HCT116 (cell line): ENCODE measurements at regions not wholly inside any gene's neighbourhood (a gene's known extent, or its start where the extent isn't known, plus 50 kb on each side); places are given as distances from the start of the nearest gene placed in this dataset.

Source experiments
- ATAC-seq: fragments of 200-7000 bp; cut with Tn5 transposase; 2 replicates; pipeline ENCODE4 v1.9.1; 2020; ENCODE audit warnings: mild to moderate bottlenecking, moderate library complexity
- BruUV-seq: library from RNA; stranded (reverse); fragments of 400-500 nt; replicated peaks from 2 replicates; lab custom pipeline; 2021; lab: Mats Ljungman, UMichigan
- CTCF ChIA-PET: fragments of 300-600 bp; sonication (Branson Sonifier 250); formaldehyde crosslinking; loops from one replicate; lab custom pipeline; 2021; ENCODE audit warnings: antibody characterized with exemption; lab: Charles Lee
- POLR2A ChIA-PET: fragments of 300-600, 350-600 bp; sonication (Branson Sonifier 250); formaldehyde crosslinking; loops from one replicate; lab custom pipeline; 2021; ENCODE audit warnings: antibody characterized with exemption; lab: Charles Lee
- RAD21 ChIA-PET, 2 experiments: fragments of 300-600 bp; sonication (Branson Sonifier 250); formaldehyde crosslinking; loops; one replicate each; lab custom pipeline; 2023; ENCODE audit warnings: low total read pairs in 2 of 2; ENCODE audit not compliant: uncharacterized antibody in 2 of 2, unreplicated experiment in 2 of 2, low non-redundant PET in 1 of 2; lab: Charles Lee
- DNase-seq: peaks from one replicate; pipeline ENCODE4 v3.0.0-alpha.2; 2010; ENCODE audit warnings: low read depth, low spot score
- H2AFZ ChIP-seq: fragments of 200-600 bp; shearing (Covaris generic), sonication (generic); 2 replicates; pipeline ENCODE4 v1.6.1; 2017; ENCODE audit warnings: low read depth, mixed run types, mixed read lengths, antibody characterized with exemption, low read length; ENCODE audit not compliant: poor library complexity, severe bottlenecking
- H3K27ac ChIP-seq: 2 replicates; pipeline ENCODE4 v1.5.1; 2012; ENCODE audit warnings: low read depth, low read length
- H3K27me3 ChIP-seq: fragments of 200-600 bp; sonication (generic); 2 replicates; pipeline ENCODE4 v1.6.1; 2016; ENCODE audit warnings: mixed run types, low read length, mixed read lengths; ENCODE audit not compliant: insufficient read depth
- H3K36me3 ChIP-seq, 2 experiments: fragments of 200-500 bp in 1 of 2; fragments of 200-600 bp in 1 of 2; sonication (Bioruptor generic) in 1 of 2; sonication (generic) in 1 of 2; 2 replicates each; pipeline versions ENCODE4 v1.5.1 to v1.6.1; 2014 to 2016; ENCODE audit warnings: low read length in 2 of 2, inconsistent platforms in 1 of 2, mixed read lengths in 1 of 2, mixed run types in 1 of 2; ENCODE audit not compliant: insufficient read depth in 2 of 2, control insufficient read depth in 1 of 2
- H3K4me1 ChIP-seq, 2 experiments: fragments of 200-600 bp in 1 of 2; sonication (generic) in 1 of 2; 2 replicates each; pipeline versions ENCODE4 v1.5.1 to v1.6.1; 2012 to 2017; ENCODE audit warnings: low read length in 2 of 2, inconsistent platforms in 1 of 2, mild to moderate bottlenecking in 1 of 2, mixed read lengths in 1 of 2, mixed run types in 1 of 2, moderate library complexity in 1 of 2; ENCODE audit not compliant: insufficient read depth in 2 of 2, control insufficient read depth in 1 of 2
- H3K4me2 ChIP-seq: fragments of 200-600 bp; sonication (generic); 2 replicates; pipeline ENCODE4 v1.6.1; 2017; ENCODE audit warnings: mixed run types, low read length, mixed read lengths
- H3K4me3 ChIP-seq, 2 experiments: fragments of 200-600 bp in 1 of 2; sonication (generic) in 1 of 2; replicated peaks in 1 of 2; 2 replicates each; pipeline ENCODE4 v1.5.1; 2011 to 2016; ENCODE audit warnings: low read length in 2 of 2, control low read depth in 1 of 2, low read depth in 1 of 2, mild to moderate bottlenecking in 1 of 2, mixed read lengths in 1 of 2, mixed run types in 1 of 2
- H3K79me2 ChIP-seq: fragments of 200-600 bp; sonication (generic); 2 replicates; pipeline ENCODE4 v1.6.1; 2017; ENCODE audit warnings: mild to moderate bottlenecking, mixed run types, low read length, moderate library complexity, mixed read lengths; ENCODE audit not compliant: insufficient read depth
- H3K9ac ChIP-seq: fragments of 200-600 bp; sonication (generic); 2 replicates; pipeline ENCODE4 v1.6.1; 2016; ENCODE audit warnings: low read length, mixed read lengths
- H3K9me2 ChIP-seq: fragments of 200-600 bp; sonication (generic), shearing (Covaris generic); 2 replicates; pipeline ENCODE4 v1.6.1; 2017; ENCODE audit warnings: mixed run types, mild to moderate bottlenecking, moderate library complexity; ENCODE audit not compliant: insufficient read depth
- H3K9me3 ChIP-seq, 2 experiments: fragments of 200-500 bp in 1 of 2; fragments of 200-600 bp in 1 of 2; sonication (Bioruptor generic) in 1 of 2; sonication (generic) in 1 of 2; 2 replicates each; pipeline ENCODE4 v1.6.1; 2014 to 2017; ENCODE audit warnings: low read length in 2 of 2, mixed read lengths in 2 of 2, inconsistent platforms in 1 of 2, low read depth in 1 of 2, mild to moderate bottlenecking in 1 of 2, mixed run types in 1 of 2, moderate library complexity in 1 of 2; ENCODE audit not compliant: control insufficient read depth in 1 of 2, insufficient read depth in 1 of 2
- H4K20me1 ChIP-seq: fragments of 200-600 bp; sonication (generic), shearing (Covaris generic); 2 replicates; pipeline ENCODE4 v1.6.1; 2017; ENCODE audit warnings: mixed run types, mild to moderate bottlenecking, moderate library complexity; ENCODE audit not compliant: insufficient read depth
- CEBPB ChIP-seq: IDR thresholded peaks from 2 replicates; pipeline ENCODE4 v1.6.1; 2012; ENCODE audit warnings: low read depth
- EZH2 ChIP-seq: fragments of 200-600 bp; sonication (generic); IDR thresholded peaks from 2 replicates; pipeline ENCODE4 v1.6.1; 2017; ENCODE audit warnings: antibody characterized with exemption, mixed run types
- EZH2phosphoT487 ChIP-seq: fragments of 200-600 bp; IDR thresholded peaks from 2 replicates; pipeline ENCODE4 v1.6.1; 2018; ENCODE audit warnings: antibody characterized with exemption, borderline replicate concordance
- FOSL1 ChIP-seq: IDR thresholded peaks from 2 replicates; pipeline ENCODE4 v1.6.1; 2012; ENCODE audit warnings: low read depth
- JUND ChIP-seq: IDR thresholded peaks from 2 replicates; pipeline ENCODE4 v1.6.1; 2012
- POLR2AphosphoS5 ChIP-seq: IDR thresholded peaks from 2 replicates; pipeline ENCODE4 v1.6.1; 2011; ENCODE audit warnings: mild to moderate bottlenecking, low read depth, low read length, moderate library complexity
- RAD21 ChIP-seq: IDR thresholded peaks from 2 replicates; pipeline ENCODE4 v1.6.1; 2012; ENCODE audit warnings: low read depth, mild to moderate bottlenecking
- SIN3A ChIP-seq: IDR thresholded peaks from 2 replicates; pipeline ENCODE4 v1.6.1; 2012; ENCODE audit warnings: low read depth
- SP1 ChIP-seq: IDR thresholded peaks from 2 replicates; pipeline ENCODE4 v1.6.1; 2012; ENCODE audit warnings: low read depth
- SRF ChIP-seq: IDR thresholded peaks from 2 replicates; pipeline ENCODE4 v1.6.1; 2012; ENCODE audit warnings: low read depth
- TCF7L2 ChIP-seq: IDR thresholded peaks from 2 replicates; pipeline ENCODE4 v1.7.0; 2011; ENCODE audit warnings: borderline replicate concordance, inconsistent platforms; ENCODE audit not compliant: insufficient read depth, insufficient read length; ENCODE audit errors: extremely low read depth
- ZFX ChIP-seq: fragments of 450-650 bp; IDR thresholded peaks from 2 replicates; pipeline ENCODE4 v1.6.1; 2017
- ZNF274 ChIP-seq: fragments of 200-500 bp; sonication (Bioruptor generic); IDR thresholded peaks from 2 replicates; pipeline ENCODE4 v1.6.1; 2014; ENCODE audit warnings: mild to moderate bottlenecking, low read depth, low read length, inconsistent platforms
- intact Hi-C: fragments of 100-400 bp; cut with micrococcal nuclease; formaldehyde crosslinking; loops from 2 replicates; pipeline ENCODE4 v1.10.0; 2022
- TF ChIP-seq, protein P1 (sequence below): IDR thresholded peaks from 2 replicates; pipeline ENCODE4 v1.6.1; 2012
- TF ChIP-seq, protein P2 (sequence below): IDR thresholded peaks from 2 replicates; pipeline ENCODE4 v1.6.1; 2012; ENCODE audit warnings: low read depth
- TF ChIP-seq, protein P3 (sequence below): IDR thresholded peaks from 2 replicates; pipeline ENCODE4 v1.6.1; 2012
- TF ChIP-seq, protein P4 (sequence below), 3 experiments: fragments of 200-600 bp in 1 of 3; sonication (generic) in 1 of 3; IDR thresholded peaks in 2 of 3; conservative IDR thresholded peaks in 1 of 3; 2 replicates each; pipeline ENCODE4 v1.5.1; 2012 to 2017; ENCODE audit warnings: low read depth in 2 of 3, low read length in 2 of 3, antibody characterized with exemption in 1 of 3, borderline replicate concordance in 1 of 3, control low read depth in 1 of 3, mild to moderate bottlenecking in 1 of 3, mixed read lengths in 1 of 3, mixed run types in 1 of 3, moderate library complexity in 1 of 3; ENCODE audit not compliant: insufficient read depth in 1 of 3

DNA sequence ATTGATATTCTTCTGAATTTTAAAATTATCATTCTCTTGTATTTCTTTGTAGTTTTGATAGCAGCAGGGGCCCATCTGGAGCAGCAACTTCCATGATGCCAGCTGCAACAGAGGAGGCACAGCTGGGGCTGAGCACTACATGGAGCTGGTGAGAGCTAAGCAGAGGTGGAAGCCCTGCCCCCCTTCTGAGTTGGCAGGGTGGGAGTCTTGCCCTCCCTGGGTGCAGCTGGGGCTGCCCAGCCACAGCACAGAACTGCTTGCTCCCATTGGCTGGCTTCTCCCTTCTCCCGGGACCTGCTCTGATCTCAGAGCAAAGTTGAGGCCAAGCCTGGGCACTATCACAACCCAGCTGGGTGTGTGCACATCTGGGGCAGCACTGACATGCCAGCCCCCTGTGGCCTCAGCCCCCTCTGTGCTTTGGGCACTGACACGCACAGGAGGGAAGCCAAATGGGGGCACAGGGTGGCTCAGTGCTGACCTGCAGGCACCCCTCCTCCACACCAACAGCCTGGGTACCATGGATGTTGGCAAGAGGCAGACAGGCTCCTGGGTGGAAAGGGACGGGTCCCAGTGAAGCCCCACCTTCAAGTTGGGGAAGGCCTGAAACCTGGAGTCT lies 69.1 kb upstream of the EYA4 start:
- Histone ChIP-seq H3K79me2 (no peaks in the 10 kb centered on the region), H3K9ac (no peak overlapping the region), H3K27me3 (no peaks in the 10 kb centered on the region), H3K4me2 (no peak overlapping the region), H3K4me3 (no peak overlapping the region), H3K4me1 (no peaks in the 10 kb centered on the region), H3K36me3 (no peaks in the 10 kb centered on the region), H3K9me2 (no peaks in the 10 kb centered on the region), H4K20me1 (no peaks in the 10 kb centered on the region), H2AFZ (no peak overlapping the region), H3K9me3 (no peaks in the 10 kb centered on the region; a peak in 1 of 4 replicates), H3K27ac (no peak overlapping the region)
- ATAC-seq: no peak
- ChIA-PET CTCF (no interaction called here), POLR2A (no interaction called here), RAD21 (no interaction called here)
- BruUV-seq: no TSS peak
- no peak for DNase-seq
- TF ChIP-seq TCF7L2 (no peak), ZNF274 (no peak), CEBPB (no peak), FOSL1 (no peak), SIN3A (no peak), RAD21 (no peak)
- TF ChIP-seq, protein P1, sequence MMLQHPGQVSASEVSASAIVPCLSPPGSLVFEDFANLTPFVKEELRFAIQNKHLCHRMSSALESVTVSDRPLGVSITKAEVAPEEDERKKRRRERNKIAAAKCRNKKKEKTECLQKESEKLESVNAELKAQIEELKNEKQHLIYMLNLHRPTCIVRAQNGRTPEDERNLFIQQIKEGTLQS: no peak
- intact Hi-C loops: no loop called here

DNA sequence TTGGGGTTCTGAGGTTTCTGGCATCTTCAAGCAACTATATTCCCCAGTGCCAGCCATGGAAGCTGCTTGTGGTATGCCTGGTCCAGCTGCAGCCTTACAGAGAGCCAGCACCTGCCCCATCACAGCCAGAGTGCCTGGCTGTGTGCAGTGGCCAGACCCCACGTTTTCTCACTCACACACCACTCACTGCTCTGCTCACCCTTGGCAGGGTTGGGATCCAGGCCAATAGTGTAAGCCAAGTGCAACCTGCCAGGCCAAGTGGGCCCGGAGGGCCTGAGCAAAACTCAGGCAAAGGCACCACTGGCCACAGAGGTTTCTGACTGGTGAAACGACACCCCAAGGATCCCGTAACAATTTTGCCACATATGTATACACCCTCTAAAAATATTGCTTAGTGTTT lies 67.9 kb upstream of the EYA4 start:
- Histone ChIP-seq H3K4me1 (no peaks in the 10 kb centered on the region), H3K27me3 (no peaks in the 10 kb centered on the region), H3K79me2 (no peaks in the 10 kb centered on the region), H3K27ac (no peak overlapping the region), H3K9me2 (no peaks in the 10 kb centered on the region), H3K4me3 (no peak overlapping the region), H3K4me2 (no peak overlapping the region), H3K36me3 (no peaks in the 10 kb centered on the region), H3K9ac (no peak overlapping the region), H2AFZ (no peak overlapping the region), H3K9me3 (no peaks in the 10 kb centered on the region; a peak in 1 of 4 replicates), H4K20me1 (no peaks in the 10 kb centered on the region)
- CTCF ChIA-PET: no interaction called here
- RAD21 ChIA-PET: no interaction called here
- BruUV-seq: no TSS peak
- intact Hi-C loops: no loop called here
- ATAC-seq (no peak), DNase-seq (no peak)
- POLR2A ChIA-PET: no interaction called here
- TF ChIP-seq, protein P1: no peak
- TF ChIP-seq, protein P2, sequence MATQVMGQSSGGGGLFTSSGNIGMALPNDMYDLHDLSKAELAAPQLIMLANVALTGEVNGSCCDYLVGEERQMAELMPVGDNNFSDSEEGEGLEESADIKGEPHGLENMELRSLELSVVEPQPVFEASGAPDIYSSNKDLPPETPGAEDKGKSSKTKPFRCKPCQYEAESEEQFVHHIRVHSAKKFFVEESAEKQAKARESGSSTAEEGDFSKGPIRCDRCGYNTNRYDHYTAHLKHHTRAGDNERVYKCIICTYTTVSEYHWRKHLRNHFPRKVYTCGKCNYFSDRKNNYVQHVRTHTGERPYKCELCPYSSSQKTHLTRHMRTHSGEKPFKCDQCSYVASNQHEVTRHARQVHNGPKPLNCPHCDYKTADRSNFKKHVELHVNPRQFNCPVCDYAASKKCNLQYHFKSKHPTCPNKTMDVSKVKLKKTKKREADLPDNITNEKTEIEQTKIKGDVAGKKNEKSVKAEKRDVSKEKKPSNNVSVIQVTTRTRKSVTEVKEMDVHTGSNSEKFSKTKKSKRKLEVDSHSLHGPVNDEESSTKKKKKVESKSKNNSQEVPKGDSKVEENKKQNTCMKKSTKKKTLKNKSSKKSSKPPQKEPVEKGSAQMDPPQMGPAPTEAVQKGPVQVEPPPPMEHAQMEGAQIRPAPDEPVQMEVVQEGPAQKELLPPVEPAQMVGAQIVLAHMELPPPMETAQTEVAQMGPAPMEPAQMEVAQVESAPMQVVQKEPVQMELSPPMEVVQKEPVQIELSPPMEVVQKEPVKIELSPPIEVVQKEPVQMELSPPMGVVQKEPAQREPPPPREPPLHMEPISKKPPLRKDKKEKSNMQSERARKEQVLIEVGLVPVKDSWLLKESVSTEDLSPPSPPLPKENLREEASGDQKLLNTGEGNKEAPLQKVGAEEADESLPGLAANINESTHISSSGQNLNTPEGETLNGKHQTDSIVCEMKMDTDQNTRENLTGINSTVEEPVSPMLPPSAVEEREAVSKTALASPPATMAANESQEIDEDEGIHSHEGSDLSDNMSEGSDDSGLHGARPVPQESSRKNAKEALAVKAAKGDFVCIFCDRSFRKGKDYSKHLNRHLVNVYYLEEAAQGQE: no peak
- no peak for TF ChIP-seq CEBPB
- no peak for TF ChIP-seq SRF
- TF ChIP-seq JUND: no peak
- TF ChIP-seq ZFX: no peak
- TF ChIP-seq EZH2phosphoT487: no peak
- no peak for TF ChIP-seq EZH2
- no peak for TF ChIP-seq POLR2AphosphoS5
- TF ChIP-seq, protein P3, sequence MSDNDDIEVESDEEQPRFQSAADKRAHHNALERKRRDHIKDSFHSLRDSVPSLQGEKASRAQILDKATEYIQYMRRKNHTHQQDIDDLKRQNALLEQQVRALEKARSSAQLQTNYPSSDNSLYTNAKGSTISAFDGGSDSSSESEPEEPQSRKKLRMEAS: no peak
- TF ChIP-seq, protein P4, sequence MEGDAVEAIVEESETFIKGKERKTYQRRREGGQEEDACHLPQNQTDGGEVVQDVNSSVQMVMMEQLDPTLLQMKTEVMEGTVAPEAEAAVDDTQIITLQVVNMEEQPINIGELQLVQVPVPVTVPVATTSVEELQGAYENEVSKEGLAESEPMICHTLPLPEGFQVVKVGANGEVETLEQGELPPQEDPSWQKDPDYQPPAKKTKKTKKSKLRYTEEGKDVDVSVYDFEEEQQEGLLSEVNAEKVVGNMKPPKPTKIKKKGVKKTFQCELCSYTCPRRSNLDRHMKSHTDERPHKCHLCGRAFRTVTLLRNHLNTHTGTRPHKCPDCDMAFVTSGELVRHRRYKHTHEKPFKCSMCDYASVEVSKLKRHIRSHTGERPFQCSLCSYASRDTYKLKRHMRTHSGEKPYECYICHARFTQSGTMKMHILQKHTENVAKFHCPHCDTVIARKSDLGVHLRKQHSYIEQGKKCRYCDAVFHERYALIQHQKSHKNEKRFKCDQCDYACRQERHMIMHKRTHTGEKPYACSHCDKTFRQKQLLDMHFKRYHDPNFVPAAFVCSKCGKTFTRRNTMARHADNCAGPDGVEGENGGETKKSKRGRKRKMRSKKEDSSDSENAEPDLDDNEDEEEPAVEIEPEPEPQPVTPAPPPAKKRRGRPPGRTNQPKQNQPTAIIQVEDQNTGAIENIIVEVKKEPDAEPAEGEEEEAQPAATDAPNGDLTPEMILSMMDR (IDR thresholded peaks at IDR 0.05 in 2 of 3, conservative IDR thresholded peaks at IDR 0.05 in 1 of 3; ENCODE audit: borderline replicate concordance in 1 of 3, insufficient read depth in 1 of 3, low read depth in 2 of 3, low read length in 2 of 3): no peak
- TF ChIP-seq SP1: no peak
